NCI-H2171 (cell line): ENCODE measurements at regions not wholly inside any gene's neighbourhood (a gene's known extent, or its start where the extent isn't known, plus 50 kb on each side); places are given as distances from the start of the nearest gene placed in this dataset.

Experiments used
- DNase-seq: peaks from one replicate; lab custom pipeline; 2025; lab: John Stamatoyannopoulos, UW

DNA sequence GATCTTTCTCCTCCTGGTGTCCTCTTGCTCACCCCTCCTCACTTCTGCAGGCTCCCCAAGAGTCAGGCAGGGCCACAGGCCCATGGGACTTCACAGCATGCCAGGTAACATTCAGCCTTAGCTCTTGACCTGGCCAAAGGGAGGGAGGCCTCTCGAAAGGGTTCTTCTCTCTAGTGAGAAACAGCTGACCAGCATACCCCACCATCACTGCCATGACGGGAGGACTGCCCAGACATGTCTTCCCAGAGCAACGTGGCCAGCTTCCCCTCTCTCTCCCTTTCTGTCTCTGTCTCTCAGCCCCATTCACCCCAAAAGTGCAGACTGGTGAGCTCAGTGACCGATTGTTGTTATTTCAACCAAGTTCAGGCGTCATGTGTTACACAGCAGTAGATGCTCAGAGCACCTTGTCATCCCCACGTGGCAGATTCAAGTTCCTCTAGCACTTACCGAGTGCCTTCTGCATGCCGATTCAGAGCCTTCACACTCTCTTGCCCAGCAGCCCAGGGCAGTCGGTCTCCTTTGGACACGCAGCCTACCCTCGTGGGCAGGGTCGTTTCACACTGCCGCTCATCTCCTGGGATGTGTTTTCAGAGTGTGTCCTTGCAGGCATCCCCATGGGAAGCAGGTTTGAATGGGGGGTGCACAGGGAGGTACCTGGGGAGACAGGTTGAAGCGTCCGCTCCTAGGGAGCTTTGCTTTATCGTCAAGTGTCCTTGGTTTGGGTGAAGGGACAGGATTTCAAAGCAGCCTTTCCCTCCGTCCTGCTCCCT is 259.9 kb downstream of the NDUFA10 start:
- DNase-seq = no peak

DNA sequence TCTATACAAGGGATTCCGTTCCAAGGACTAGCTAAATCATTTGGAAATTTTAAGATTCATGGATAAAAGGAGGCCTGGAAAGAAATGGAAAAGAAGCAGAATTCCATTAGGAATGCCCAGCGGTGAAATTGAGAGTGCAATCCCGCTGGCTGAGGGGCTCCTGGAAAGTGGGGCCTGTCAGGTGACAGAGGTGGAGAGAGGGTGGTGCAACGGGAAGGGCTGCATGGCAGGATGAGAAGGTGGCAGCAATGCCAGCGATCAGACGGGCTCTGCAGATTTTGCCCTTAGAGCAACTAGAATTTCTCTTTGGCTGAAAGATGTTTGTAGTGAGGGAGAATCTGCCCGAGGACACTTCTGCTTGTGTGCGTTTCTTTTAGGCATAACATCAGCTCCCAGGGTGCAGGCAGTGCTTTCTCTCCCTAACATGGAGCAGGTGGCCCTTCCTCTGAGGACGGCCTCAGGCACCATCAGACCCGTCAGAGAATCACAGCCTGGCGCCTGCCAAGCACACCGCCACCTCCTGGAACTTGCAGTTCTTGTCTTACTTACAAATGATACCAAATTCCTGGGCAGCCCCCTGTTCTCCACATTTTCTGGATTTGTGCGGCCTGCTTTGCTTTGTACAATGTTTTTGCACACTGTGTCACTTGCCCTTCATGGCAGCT is 261.6 kb downstream of the NDUFA10 start:
- DNase-seq = no peak

DNA sequence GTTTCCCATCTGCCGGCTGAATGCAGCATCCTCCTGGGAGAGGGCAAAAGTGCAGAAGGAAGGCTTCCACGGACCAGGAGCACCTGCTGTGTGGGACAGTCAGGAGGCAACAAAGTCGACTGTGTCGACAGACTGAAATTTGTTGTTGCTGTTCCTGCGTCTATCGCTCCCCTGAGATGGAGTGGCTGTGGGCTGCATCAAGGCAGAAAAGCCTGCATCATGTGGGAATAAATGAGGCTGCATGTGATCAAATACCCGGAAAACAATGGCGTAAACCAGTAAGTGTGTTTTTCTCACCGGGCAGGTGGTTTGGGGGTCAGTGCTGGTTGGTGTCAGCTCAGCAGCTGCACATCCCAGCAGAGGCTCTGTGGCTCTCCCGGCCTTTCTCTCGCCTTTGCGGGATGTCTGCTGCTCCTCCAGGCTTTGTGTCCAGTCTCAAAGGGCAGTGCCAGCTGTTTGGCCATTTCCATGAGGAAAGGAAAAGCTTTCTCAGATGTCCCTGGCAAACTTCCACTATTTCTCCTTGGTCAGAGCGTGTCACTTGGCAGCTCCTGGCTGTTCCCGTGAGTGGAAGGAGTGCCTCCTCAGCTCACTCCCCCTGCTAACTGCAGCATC is 262.4 kb downstream of the NDUFA10 start:
- DNase-seq = no peak

DNA sequence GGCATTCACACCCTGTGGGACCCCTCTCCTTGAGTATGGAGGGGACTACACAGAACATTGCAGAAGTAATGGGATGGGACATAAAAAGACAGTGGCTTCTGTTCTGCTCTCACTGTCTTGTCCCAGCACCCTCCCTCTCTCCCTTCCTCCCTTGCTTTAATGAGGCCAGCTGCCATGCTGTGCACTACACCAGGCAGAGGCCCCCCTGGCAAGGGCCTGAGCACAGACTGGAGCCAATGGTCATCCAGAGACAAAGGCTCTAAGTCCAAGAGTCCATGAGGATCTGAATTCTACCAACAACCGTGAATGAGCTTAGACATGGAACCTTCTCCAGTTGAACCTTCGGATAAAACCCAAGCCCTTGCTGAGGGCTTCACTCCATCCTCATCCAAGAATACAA is 263.0 kb downstream of the NDUFA10 start:
- DNase-seq = no peak

DNA sequence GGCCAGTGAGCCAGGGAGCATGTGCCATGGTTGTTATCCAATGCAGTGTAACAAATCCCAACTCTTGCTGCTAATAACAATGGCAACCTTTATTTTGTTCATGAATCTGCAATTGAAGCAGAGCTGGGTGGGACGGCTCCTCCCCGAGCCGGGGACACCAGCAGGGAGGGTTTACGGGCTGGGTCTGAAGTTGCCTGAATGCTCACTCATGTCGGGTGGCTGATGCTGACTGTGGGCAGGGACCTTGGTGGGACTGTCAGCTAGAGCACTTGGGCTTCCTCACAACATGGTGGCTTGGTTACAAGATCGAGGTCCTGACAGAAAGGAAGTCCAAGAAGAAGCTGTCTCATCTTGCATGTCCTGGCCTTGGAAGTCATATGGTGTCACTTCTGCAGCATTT is 264.5 kb downstream of the NDUFA10 start:
- no peak for DNase-seq

DNA sequence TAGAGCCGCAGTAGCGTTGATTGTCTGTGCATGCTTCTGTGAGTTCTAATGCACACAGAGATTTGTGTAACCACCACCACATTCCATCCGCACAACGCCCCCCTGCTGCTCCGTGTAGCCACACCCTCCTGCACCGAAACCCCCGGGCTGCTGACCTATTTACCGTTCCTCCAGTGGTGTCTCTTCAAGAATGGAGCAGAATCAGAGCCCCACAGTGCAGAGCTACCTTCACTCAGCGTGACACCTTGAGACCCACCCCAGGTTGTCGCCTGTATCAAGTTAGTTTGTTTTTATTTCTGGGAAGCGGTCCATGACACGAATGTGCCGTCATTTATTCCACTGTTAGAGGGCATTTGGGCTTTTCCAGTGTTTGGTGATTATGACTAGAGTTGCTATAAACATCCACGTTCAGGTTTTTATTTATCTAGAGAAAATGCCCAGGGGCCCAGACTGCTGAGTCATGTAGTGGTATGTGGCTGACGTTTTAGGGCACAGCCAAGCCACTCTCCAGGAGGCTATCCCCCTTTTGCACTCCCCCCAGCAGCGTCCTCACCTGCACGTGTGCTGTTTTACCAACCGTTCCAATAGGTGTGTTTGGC is 266.8 kb downstream of the NDUFA10 start:
- no peak for DNase-seq

DNA sequence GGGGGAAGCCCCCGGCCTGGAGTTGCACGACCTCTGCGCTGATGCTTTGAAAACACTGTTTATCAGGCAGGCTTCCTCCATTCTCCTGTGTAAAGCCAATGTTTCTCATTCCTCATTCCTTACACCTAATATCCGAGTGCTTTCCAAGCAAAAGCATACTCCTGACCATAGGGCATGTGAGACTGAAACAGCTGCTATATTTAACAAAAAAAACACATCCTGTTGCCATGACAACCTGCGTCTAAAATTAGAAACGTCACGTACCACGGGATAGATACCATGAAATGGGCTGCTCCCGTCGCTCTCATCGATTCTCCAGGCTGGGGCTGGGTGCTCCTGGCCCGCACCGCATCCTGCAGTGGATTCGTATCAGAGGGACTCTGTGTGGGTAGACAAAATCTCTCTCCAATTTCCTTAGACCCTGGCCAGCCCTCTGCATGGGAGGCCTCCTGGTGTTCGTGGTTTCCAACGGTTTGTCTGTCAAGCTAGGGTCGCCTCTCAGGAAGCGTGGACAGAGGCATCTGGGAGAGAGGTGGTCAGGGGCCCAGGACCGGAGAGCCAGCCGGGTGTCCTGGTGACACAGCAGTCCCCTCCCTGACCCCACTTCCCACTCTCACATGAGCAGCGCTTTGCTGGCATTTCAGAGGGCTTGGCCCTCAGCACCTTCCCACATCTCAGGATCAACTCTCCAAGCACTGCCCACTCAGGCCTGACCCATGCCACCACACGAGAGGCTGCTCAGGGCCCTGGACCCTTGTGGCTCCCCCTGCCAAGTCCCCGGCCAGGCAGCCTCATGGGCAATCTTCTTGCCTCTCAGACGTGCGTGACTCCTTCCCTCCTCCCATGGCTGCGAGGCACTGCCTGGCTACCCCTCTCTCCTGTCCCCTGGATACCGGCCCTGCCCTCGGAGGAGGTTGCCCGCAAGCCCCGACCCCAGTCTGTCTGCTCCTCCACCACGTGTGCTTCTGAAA is 268.1 kb downstream of the NDUFA10 start:
- no peak for DNase-seq

DNA sequence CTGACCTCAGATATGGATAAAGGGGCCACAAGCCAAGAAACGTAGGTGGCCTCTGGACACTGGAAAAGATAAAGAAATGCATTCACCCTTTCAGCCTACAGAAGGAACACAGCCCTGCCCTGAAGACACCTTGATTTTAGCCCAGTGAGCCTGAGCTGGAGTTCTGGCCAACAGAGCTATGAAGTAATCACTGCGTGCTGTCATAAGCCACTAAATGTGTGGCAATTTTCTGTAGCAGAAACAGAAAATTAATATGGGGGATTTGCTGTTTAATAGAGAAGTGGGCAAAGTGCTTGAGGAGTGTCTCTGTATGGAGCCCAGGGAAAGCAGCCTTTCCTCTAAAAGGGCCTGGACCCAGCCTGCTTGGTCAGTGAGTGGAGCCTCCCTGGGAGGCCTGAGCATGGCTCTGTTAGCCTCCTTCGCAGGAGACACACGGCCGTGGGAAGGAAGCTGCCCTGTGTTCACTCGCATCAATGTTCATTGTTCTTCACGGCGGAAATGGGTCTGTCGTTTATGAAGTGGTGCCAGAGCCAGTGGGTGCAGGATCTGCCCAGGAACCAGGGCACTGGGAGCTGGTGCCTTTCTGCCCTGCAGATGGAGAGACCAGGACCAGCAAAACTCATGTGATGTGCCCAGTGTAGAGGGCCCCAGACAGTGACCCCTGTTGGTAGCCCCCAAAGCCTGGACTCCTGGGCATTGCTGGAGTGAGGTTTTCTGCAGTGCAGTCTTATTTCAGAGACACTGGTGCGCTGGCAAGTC is 268.9 kb downstream of the NDUFA10 start:
- DNase-seq = no peak

DNA sequence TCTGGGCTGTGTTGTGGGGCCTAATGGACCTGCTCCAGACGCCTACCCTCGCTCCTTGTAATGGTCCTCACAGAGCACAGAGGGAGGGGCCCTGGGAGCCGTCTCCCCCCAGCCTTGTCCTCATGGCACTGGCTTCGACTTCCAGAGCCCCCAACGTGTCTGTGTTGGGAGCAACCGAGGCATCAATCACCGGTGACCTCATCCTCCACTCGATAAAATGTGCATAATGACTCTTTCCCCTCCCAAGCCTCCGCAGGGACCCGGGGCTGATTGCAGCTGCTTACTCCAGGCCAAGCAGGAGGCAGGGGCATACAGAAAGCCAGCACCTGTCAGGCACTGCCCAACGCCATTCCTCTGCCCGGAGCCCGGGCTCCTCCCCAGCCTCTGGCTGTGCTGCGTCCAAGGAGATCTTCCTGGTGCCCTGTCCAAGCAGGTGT is 271.7 kb downstream of the NDUFA10 start:
- no peak for DNase-seq

DNA sequence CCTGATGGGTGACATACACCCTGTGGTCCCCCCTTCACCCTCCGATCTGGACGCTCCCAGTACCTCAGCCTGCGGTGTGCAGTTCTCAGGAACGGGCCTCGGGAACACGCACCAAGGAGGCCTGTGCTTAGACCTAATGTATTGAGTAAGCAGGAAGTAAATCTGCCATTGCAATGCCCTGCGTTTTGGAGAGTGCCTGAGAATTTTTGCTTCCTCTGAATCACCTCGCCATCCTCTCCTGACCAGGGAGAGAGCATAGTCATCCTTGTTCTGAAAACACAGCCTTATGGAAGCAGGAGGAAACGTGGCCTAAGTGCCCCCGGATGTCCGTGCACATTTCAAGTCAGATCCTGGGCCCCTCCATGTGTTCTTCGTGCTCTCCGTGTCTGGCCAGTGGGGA is 272.2 kb downstream of the NDUFA10 start:
- no peak for DNase-seq

DNA sequence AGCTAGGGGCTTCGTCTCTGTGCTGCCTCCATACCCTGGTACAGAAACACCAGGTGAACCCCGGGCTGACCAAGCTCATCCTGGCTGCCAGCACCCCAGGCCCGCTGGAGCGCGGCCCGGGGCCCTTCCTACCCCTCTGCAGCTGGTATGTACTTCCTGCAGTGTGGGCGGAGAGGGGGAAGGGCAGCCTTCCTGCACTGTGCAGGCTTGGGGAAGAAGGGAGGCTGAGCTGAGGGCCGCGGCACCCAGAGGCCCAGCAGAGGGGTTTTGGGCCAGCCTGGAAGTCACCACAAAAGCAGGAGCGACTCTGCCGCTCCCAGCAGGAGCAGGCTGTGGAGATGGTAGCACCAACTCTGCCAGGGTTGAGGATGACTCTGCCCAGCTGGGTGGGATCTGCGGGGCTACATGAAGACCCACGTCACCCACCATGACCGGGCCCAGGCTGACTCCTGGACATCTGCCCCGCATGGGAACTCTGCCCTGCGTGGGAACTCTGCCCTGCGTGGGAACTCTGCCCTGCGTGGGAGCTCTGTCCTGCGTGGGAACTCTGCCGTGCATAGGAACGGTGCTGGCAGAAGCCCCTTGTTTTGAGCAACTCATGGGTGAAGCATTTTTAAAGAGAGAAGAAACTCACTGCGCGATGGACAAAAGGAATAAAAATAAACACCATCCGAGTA is 273.3 kb downstream of the NDUFA10 start:
- no peak for DNase-seq

DNA sequence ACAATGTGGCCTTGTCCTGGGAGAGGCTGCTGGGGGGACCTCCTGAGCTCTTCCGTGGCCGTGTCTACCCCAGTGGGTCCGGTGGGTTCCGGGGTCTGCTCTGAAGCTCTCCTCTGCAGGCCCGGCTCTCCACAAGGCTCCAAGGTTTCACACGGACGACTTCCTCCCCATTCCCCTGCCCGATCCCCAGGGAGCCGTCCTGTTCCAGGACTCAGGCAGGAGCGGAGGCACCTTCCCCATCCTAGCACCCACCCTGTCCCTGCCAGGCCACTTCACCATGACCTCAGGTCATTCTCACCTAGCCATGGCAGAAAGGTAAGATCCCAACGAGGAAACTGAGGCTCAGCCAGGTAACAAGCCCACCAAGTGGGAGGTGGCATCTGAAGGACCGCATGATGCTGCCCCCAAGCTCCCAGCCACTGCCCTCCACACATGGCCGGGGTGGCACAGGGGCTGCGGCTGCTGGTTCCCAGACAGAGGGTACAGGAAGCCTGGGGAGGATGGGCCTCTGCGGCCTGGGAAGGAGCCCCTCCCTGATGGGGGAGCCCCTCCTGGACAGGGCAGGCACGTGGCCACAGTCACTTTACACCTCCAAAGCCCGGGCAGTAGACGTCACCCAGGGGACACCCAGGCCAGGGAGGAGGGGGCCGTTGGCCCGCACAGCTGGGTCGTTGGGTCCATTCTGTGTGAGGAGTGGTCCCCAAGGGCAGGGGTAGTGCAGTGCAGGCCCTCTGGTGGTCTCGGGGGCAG is 274.0 kb downstream of the NDUFA10 start:
- no peak for DNase-seq

DNA sequence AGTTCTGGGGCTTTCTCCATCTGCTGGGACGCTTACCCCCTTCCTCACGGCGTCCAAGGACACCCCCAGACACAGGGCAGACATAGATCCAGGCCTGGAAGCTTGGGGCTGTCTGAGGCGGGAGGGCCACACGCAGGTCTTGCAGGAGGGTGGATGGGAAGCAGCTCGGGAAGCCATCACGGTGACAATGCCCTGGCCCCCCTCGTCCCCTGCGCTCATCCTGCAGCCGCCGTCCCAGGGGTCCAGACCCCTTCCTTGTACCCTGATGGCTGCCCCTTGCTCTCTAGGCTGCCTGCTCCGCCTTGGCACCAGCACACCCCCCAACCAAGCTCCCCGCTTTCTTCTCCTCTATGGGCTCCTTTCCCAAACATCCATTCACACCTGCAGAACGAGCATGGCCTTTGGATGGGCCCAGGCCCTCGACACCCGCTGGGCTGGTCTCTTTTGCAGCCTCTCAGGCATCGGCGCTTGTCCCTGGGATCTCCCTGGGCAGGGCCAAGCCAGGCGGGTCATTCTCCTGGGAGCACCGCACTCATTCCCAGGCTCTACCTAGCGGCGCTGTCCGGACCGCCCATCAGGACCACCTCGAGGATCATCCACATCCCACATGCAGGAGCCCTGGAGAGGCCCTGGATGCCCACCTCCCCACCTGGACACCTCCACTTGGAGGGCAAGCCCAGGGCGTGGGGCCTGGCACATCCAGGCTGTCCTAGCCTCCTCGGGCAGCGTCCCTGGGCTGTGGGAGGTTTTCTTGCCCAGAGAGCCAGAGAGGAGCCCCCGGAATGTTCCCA is 274.9 kb downstream of the NDUFA10 start:
- no peak for DNase-seq

DNA sequence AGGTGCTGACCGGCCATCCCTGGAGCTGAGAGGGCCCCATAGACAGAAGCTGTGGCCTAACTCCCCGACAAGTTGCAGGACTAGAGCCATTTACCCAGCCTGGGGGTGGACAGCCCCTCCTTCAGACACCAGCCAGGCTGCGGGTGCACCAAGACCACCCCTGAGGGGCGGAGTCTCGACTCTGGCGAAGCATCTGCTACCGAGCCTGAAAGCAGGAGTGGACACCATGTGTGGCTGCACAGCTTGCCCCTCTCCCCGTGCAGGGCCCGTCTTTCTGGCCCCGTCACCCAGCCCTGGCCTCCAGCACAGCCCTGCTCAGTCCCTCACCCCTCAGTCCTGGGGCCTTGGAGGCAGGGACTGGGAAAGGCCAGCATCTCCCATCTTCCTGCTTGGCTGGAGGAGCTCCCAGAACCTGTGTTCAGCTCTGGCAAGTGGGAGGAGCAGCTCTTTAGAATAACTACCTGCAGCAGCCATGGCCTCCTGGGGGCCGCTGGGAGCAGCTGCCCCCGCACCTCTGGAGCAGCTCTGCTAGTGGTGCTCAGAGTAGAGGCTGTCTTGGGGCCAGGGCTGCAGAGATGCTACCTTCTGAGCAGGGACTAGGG is 275.8 kb downstream of the NDUFA10 start:
- DNase-seq = no peak

DNA sequence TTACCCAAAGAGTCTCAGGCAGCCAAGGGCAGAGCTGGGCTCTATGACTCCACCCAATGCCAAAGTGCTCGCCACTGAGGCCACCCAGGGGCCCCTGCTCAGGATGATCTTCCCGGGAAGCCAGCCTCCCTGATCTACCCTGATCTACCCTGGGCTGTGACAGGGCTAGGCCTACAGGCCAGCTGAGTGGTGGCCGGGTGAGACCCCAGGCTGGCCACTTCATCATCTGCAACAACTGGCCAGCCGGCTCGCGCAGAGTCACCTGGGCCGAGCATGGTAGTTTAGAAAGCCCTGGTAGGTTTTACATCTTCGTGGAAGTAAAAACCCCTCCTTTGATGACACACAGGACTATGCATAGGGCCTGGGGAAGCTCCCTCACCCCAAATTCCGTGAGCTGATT is 276.3 kb downstream of the NDUFA10 start:
- no peak for DNase-seq

DNA sequence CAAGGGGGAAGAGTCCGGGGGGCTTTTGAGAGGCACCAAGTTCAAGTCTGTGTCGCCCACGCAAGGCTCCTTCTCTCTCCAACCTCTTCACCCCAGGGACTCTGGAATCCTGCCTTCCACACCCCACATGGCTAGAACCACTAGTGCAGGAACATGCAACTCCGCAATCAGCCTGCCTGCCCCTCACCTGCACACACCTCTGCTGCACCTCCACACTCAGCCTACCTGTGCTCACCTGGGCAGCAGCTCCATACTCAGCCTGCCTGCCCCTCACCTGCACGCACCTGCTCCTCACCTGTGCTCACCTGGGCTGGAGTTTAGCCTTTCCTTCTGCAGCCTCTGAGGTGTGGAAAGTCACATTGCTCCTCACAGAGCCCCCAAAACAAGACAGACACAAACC is 277.4 kb downstream of the NDUFA10 start:
- DNase-seq = no peak

DNA sequence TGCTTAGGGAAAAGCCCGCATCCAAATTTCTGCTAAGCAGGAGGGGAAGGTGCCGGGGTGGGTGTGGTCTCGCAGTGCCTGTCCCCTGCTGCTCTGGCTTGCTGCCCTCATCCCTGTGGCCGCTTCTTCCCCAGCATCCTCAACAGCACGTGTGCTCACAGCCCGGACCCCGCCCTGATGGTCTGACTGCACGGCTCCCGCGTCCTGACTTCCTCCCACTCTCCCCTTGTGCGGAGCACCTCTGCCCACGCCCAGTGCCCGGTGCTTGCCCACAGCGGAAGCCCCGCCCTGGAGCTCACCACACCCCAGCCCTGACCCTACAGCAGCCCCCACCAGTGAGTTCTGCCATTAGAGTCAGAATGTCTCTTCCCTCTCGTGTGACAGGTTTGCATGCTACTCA is 277.9 kb downstream of the NDUFA10 start:
- no peak for DNase-seq

DNA sequence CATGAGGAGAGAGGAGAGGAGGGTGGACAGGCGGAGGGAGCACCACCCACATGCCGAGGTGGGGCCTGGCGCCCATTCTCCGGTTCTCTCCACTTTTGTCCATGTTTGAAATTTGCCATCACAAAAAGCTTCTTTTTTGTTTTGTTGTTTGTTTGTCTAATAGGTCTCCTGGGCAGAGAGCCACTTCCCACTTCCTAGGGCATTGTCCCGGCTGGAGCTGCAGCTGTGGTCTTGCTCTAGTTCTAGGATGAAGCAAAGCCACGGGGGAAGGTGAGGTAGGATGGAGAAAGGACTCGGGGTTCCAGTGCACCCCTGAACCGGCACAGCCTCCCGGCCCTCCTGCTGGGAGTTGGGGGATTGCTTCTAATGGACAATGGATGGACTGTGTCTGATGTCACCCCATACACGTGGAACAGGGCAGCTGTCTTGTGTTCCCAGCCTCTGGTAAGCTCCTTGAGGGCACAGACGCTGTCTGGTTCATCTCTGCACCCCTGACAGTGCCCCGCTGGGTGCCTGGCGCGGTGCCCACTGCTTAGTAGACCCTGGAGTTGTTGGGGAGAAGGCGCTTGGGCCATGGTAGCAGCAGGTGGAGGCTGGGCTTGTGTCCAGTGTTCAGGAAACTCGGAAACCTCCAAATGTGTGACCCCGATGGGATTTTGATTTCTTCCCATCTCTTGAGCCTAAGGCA is 278.4 kb downstream of the NDUFA10 start:
- no peak for DNase-seq
